A549 (cell line): ENCODE measurements at regions not wholly inside any gene's neighbourhood (a gene's known extent, or its start where the extent isn't known, plus 50 kb on each side); places are given as distances from the start of the nearest gene placed in this dataset.

Experiments used
- ATAC-seq, 2 experiments: fragments of 200-7000 bp in 1 of 2; fragments of >200 bp in 1 of 2; cut with Nextera tagmentation in 1 of 2; cut with Tn5 transposase in 1 of 2; 3 replicates each; pipeline versions ENCODE4 v1.8.0 to v1.9.1; 2018 to 2020; ENCODE audit warnings: mild to moderate bottlenecking in 1 of 2, moderate library complexity in 1 of 2
- CTCF ChIA-PET: fragments of 300-600 bp; sonication (Branson Sonifier 250); formaldehyde crosslinking; extraction: SDS; loops from one replicate; lab custom pipeline; 2021; ENCODE audit warnings: antibody characterized with exemption, inconsistent platforms; lab: Yijun Ruan, JAX
- POLR2A ChIA-PET: fragments of 350-600 bp; formaldehyde crosslinking; extraction: SDS; loops from one replicate; lab custom pipeline; 2021; ENCODE audit warnings: antibody characterized with exemption, inconsistent platforms; lab: Yijun Ruan, JAX
- DNase-seq, 2 experiments: peaks; one replicate each; pipeline versions ENCODE4 v3.0.0 to v3.0.0-alpha.2; 2011 to 2016; ENCODE audit warnings: low read depth in 1 of 2, low spot score in 1 of 2
- FAIRE-seq: peaks from 2 replicates; lab custom pipeline; 2011; peaks lifted over from hg19 to GRCh38; lab: Jason Lieb, UNC
- H3K27ac ChIP-seq, 2 experiments: fragments of >200 bp; sonication (Bioruptor Twin); formaldehyde crosslinking; 3 replicates each; pipeline ENCODE4 v1.5.1; 2016 to 2017
- H3K4me1 ChIP-seq: fragments of >200 bp; sonication (Bioruptor Twin); formaldehyde crosslinking; 3 replicates; pipeline ENCODE4 v1.6.1; 2016
- H3K4me2 ChIP-seq: fragments of >200 bp; sonication (Bioruptor Twin); formaldehyde crosslinking; 3 replicates; pipeline ENCODE4 v1.6.1; 2016
- H3K4me3 ChIP-seq: fragments of >200 bp; sonication (Bioruptor Twin); formaldehyde crosslinking; 3 replicates; pipeline ENCODE4 v1.5.1; 2016
- H3K9me3 ChIP-seq: fragments of >200 bp; sonication (Bioruptor Twin); formaldehyde crosslinking; 3 replicates; pipeline ENCODE4 v1.6.1; 2016
- BHLHE40 ChIP-seq: IDR thresholded peaks from 2 replicates; pipeline ENCODE4 v1.6.1; 2012; ENCODE audit warnings: low read depth, low read length, inconsistent platforms
- CBX2 ChIP-seq: fragments of 200-600 bp; sonication (generic); IDR thresholded peaks from 2 replicates; pipeline ENCODE4 v1.6.1; 2016; ENCODE audit warnings: low read depth, mild to moderate bottlenecking, borderline replicate concordance
- CBX8 ChIP-seq: fragments of 200-600 bp; sonication (generic); IDR thresholded peaks from 2 replicates; pipeline ENCODE4 v1.6.1; 2016
- CEBPB ChIP-seq, 2 experiments: fragments of >200 bp in 1 of 2; sonication (Bioruptor Twin) in 1 of 2; formaldehyde crosslinking in 1 of 2; IDR thresholded peaks; 2 replicates each; pipeline ENCODE4 v1.6.1; 2012 to 2016
- CHD4 ChIP-seq: fragments of 200-600 bp; sonication (generic); IDR thresholded peaks from 2 replicates; pipeline ENCODE4 v1.6.1; 2016; ENCODE audit warnings: antibody characterized with exemption, mild to moderate bottlenecking, borderline replicate concordance
- EHMT2 ChIP-seq: fragments of 200-600 bp; sonication (generic); IDR thresholded peaks from 2 replicates; pipeline ENCODE4 v1.6.1; 2016; ENCODE audit warnings: antibody characterized with exemption, low read depth, mild to moderate bottlenecking, moderate library complexity
- FOSB ChIP-seq: fragments of 250-450 bp; sonication (Bioruptor Pico); IDR thresholded peaks from 2 replicates; pipeline ENCODE4 v1.5.0; 2020; ENCODE audit warnings: mild to moderate bottlenecking, moderate library complexity
- FOXS1 ChIP-seq: fragments of 250-450 bp; sonication (Bioruptor Pico); IDR thresholded peaks from 2 replicates; pipeline ENCODE4 v1.5.0; 2020; ENCODE audit warnings: mild to moderate bottlenecking, moderate library complexity
- HDAC2 ChIP-seq: fragments of 200-600 bp; sonication (generic); IDR thresholded peaks from 2 replicates; pipeline ENCODE4 v1.6.1; 2016
- HES2 ChIP-seq: fragments of >200 bp; sonication (Bioruptor Twin); formaldehyde crosslinking; IDR thresholded peaks from 2 replicates; pipeline ENCODE4 v1.6.1; 2016
- HMGXB4 ChIP-seq: fragments of 250-450 bp; sonication (Bioruptor Pico); IDR thresholded peaks from 2 replicates; pipeline ENCODE4 v1.5.0; 2021; ENCODE audit warnings: mild to moderate bottlenecking, moderate library complexity, borderline replicate concordance
- HOXA7 ChIP-seq: fragments of 250-450 bp; sonication (Bioruptor Pico); IDR thresholded peaks from 2 replicates; pipeline ENCODE4 v1.5.0; 2020; ENCODE audit warnings: mild to moderate bottlenecking, moderate library complexity
- HOXB13 ChIP-seq: fragments of 250-450 bp; sonication (Bioruptor Pico); IDR thresholded peaks from 2 replicates; pipeline ENCODE4 v1.5.0; 2020; ENCODE audit warnings: low read depth, mild to moderate bottlenecking, moderate library complexity
- HOXB5 ChIP-seq: fragments of 250-450 bp; sonication (Bioruptor Pico); IDR thresholded peaks from 2 replicates; pipeline ENCODE4 v1.5.0; 2020; ENCODE audit warnings: mild to moderate bottlenecking, moderate library complexity
- KDM5A ChIP-seq: fragments of 200-600 bp; sonication (generic); IDR thresholded peaks from 2 replicates; pipeline ENCODE4 v1.6.1; 2016; ENCODE audit warnings: antibody characterized with exemption, mild to moderate bottlenecking
- MAFK ChIP-seq: fragments of 450-650 bp; IDR thresholded peaks from 2 replicates; pipeline ENCODE4 v1.6.1; 2014; ENCODE audit not compliant: partially characterized antibody
- MAX ChIP-seq: IDR thresholded peaks from 2 replicates; pipeline ENCODE4 v1.6.1; 2012
- MYC ChIP-seq: IDR thresholded peaks from 2 replicates; pipeline ENCODE4 v1.6.1; 2012; ENCODE audit warnings: mild to moderate bottlenecking, inconsistent platforms, low read length, improper control_type of control experiment, borderline replicate concordance
- NFE2L2 ChIP-seq: fragments of 150-350 bp; conservative IDR thresholded peaks from 2 replicates; pipeline ENCODE4 v1.6.1; 2014; ENCODE audit warnings: low read length
- NPAS2 ChIP-seq: fragments of 250-450 bp; sonication (Bioruptor Pico); IDR thresholded peaks from 2 replicates; pipeline ENCODE4 v1.8.0; 2022; ENCODE audit warnings: mild to moderate bottlenecking, moderate library complexity, borderline replicate concordance
- POLR2A ChIP-seq: IDR thresholded peaks from 2 replicates; pipeline ENCODE4 v1.6.1; 2012; ENCODE audit warnings: mild to moderate bottlenecking, low read length
- RAD21 ChIP-seq, 2 experiments: fragments of >200 bp in 1 of 2; sonication (Bioruptor Twin) in 1 of 2; formaldehyde crosslinking in 1 of 2; IDR thresholded peaks in 1 of 2; conservative IDR thresholded peaks in 1 of 2; 2 replicates in 1 of 2; 3 replicates in 1 of 2; pipeline ENCODE4 v1.6.1; 2012 to 2018; ENCODE audit warnings: inconsistent platforms in 1 of 2
- RARB ChIP-seq: fragments of 250-450 bp; sonication (Bioruptor Pico); IDR thresholded peaks from 2 replicates; pipeline ENCODE4 v1.8.0; 2021; ENCODE audit warnings: mild to moderate bottlenecking, moderate library complexity
- RFX5 ChIP-seq: fragments of 450-650 bp; IDR thresholded peaks from 2 replicates; pipeline ENCODE4 v1.7.1; 2014; ENCODE audit warnings: antibody characterized with exemption, mild to moderate bottlenecking, moderate library complexity
- RNF2 ChIP-seq: fragments of 200-600 bp; sonication (generic); IDR thresholded peaks from 2 replicates; pipeline ENCODE4 v1.6.1; 2016; ENCODE audit warnings: low read depth, mild to moderate bottlenecking, antibody characterized with exemption, moderate library complexity, borderline replicate concordance
- SREBF2 ChIP-seq: fragments of 450-650 bp; IDR thresholded peaks from 2 replicates; pipeline ENCODE4 v1.6.1; 2014; ENCODE audit warnings: mild to moderate bottlenecking, moderate library complexity
- TFCP2L1 ChIP-seq: fragments of 250-450 bp; sonication (Bioruptor Pico); IDR thresholded peaks from 2 replicates; pipeline ENCODE4 v1.5.0; 2021; ENCODE audit warnings: mild to moderate bottlenecking
- USF2 ChIP-seq: fragments of 450-650 bp; IDR thresholded peaks from 2 replicates; pipeline ENCODE4 v1.6.1; 2014; ENCODE audit warnings: antibody characterized with exemption
- ZFP36 ChIP-seq: fragments of 450-650 bp; IDR thresholded peaks from 2 replicates; pipeline ENCODE4 v1.6.1; 2014; ENCODE audit warnings: borderline replicate concordance; ENCODE audit not compliant: partially characterized antibody
- ZNF302 ChIP-seq: fragments of 250-450 bp; sonication (Bioruptor Pico); IDR thresholded peaks from 2 replicates; pipeline ENCODE4 v1.9.0; 2021; ENCODE audit warnings: inconsistent platforms, mild to moderate bottlenecking, moderate library complexity
- ZSCAN20 ChIP-seq: fragments of 250-450 bp; sonication (Bioruptor Pico); IDR thresholded peaks from 2 replicates; pipeline ENCODE4 v1.8.0; 2022; ENCODE audit warnings: mild to moderate bottlenecking, moderate library complexity
- WGBS: methylation state at CpG from one replicate; pipeline ENCODE4 v1.1.6; 2017; ENCODE audit errors: missing lambda C conversion rate; 5-methylcytosine and 5-hydroxymethylcytosine counted together

GRCh38 chr9:7509576-7510145 is 289.9 kb downstream of the DMAC1 start:
- CTCF ChIA-PET: no interaction called here
- Histone ChIP-seq H3K9me3 (no peaks in the 10 kb centered on the region), H3K4me3 (no peak overlapping the region), H3K27ac (no peak overlapping the region), H3K4me1 (no peaks in the 10 kb centered on the region), H3K4me2 (no peak overlapping the region)
- POLR2A ChIA-PET: no interaction called here
- WGBS: 46% methylated on average over 7 of the region's 7 CpGs
- DNase-seq (no peak), FAIRE-seq (no peak), ATAC-seq (no peak)
- no peak for TF ChIP-seq KDM5A
- no peak for TF ChIP-seq HOXB5 (CRISPR knock-in tag)
- TF ChIP-seq BHLHE40: no peak
- no peak for TF ChIP-seq CEBPB (IDR thresholded peaks at IDR 0.05)
- no peak for TF ChIP-seq ZNF302 (CRISPR knock-in tag)
- no peak for TF ChIP-seq SREBF2
- TF ChIP-seq CHD4: no peak
- TF ChIP-seq ZFP36: no peak
- no peak for TF ChIP-seq NFE2L2
- no peak for TF ChIP-seq RFX5
- no peak for TF ChIP-seq HOXB13 (CRISPR knock-in tag)

- WGBS: 0% methylated on average over 1 of the region's 1 CpG
- no peak for DNase-seq
- Histone ChIP-seq H3K27ac (no peak overlapping the region), H3K4me1 (no peaks in the 10 kb centered on the region), H3K9me3 (no peaks in the 10 kb centered on the region), H3K4me3 (no peak overlapping the region)
- no peak for ATAC-seq
- TF ChIP-seq MYC: no peak
- no peak for TF ChIP-seq USF2
- no peak for TF ChIP-seq TFCP2L1
- TF ChIP-seq ZSCAN20 (CRISPR knock-in tag): no peak
- no peak for TF ChIP-seq HDAC2
- no peak for TF ChIP-seq FOXS1
- no peak for TF ChIP-seq MAFK
- no peak for TF ChIP-seq RNF2
- no peak for TF ChIP-seq NPAS2 (CRISPR knock-in tag)
- no peak for TF ChIP-seq HMGXB4 (CRISPR knock-in tag)
- TF ChIP-seq, all 56 proteins: peak for 0
- no peak overlapping the region for H3K4me2 ChIP-seq
- no peak for FAIRE-seq
- POLR2A ChIA-PET: no interaction called here
- CTCF ChIA-PET: interaction anchor here (0.6 kb wide), 1 partner anchor 348 kb away, joined by 3 read pairs; no protein-coding TSS in a partner anchor
Measured at GRCh38 chr9:7508516-7508915, 291.1 kb downstream of the DMAC1 start.

GRCh38 chr9:7507566-7508270 is 291.9 kb downstream of the DMAC1 start:
- no peak overlapping the region for H3K4me3 ChIP-seq
- no peak for FAIRE-seq
- no peak overlapping the region for H3K4me2 ChIP-seq
- CTCF ChIA-PET: no interaction called here
- POLR2A ChIA-PET: no interaction called here
- no peak overlapping the region for H3K27ac ChIP-seq
- no peak for ATAC-seq
- 5% methylated on average over 7 of the region's 7 CpGs for WGBS
- no peak for DNase-seq
- TF ChIP-seq RAD21 (conservative IDR thresholded peaks at IDR 0.05 in 1 of 2, IDR thresholded peaks at IDR 0.05 in 1 of 2) (no peak), HOXA7 (CRISPR knock-in tag) (no peak), POLR2A (no peak), HES2 (no peak), FOSB (CRISPR knock-in tag) (no peak), HOXB13 (CRISPR knock-in tag) (no peak), CBX8 (no peak), RARB (CRISPR knock-in tag) (no peak), NFE2L2 (no peak), RFX5 (no peak), BHLHE40 (no peak), MAX (no peak), CBX2 (no peak), EHMT2 (no peak), CEBPB (IDR thresholded peaks at IDR 0.05) (no peak), TFCP2L1 (no peak)
- H3K4me1 ChIP-seq: no peaks in the 10 kb centered on the region
- no peaks in the 10 kb centered on the region for H3K9me3 ChIP-seq
